ENCODE measurements at regions not wholly inside any gene's neighbourhood (a gene's known extent, or its start where the extent isn't known, plus 50 kb on each side); places are given as distances from the start of the nearest gene placed in this dataset.

DNA sequence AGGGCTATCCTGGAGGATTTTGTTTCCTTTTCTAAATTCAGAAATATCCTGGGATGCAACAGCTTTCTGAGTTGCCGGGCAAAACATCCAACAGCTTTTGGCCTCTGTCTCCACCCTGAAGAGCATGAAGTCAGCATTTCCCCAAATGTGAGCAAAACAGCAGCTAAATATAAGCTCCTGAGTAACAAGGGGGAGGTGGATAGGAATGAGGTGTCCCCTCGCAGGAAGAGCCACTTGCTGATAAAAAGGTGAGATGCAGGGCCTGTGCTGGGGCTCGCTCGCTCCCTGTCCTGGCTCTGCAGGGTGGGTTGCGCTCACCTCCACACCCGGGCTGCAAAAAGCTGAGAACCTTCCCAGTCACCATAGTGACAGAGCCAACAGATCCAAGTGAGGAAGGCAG is 264.3 kb downstream of the ZEB1 start:
- DNase-seq (ENCODE audit: low spot score): no peak

DNA sequence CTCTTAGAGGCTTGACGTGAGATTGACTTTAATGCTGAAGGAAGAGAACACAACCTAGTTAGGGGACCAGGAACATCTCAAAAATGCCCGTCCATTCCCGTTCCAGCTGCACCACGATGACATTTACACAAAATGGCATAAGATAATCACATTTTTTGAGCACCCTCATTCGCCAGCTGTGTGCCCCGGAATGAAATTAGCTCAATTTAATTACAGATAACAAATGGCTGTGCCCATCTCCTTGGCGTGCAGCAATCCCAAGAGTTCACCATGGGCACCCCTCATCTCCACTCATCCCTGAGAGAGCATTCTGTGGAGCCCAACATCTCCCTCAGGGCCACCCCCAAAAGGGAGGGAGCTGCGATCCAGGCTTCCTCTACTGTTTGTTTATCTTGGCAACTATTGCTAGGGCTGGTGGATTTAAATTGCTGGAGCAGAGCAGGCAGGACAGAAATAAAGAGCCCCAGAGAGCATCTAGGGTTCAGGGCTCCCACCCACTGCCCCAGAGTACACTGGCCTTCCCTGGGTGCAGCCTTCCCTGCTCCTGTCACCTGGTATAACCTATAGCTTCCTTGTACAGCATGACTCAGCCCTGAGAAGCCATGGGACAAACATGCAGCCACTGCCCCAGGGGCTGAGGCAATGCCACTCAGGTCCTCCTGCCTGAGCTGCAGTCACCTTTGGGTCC is 263.5 kb downstream of the ZEB1 start:
- peak; percentile 12 for DNase-seq (ENCODE audit: low spot score)

DNA sequence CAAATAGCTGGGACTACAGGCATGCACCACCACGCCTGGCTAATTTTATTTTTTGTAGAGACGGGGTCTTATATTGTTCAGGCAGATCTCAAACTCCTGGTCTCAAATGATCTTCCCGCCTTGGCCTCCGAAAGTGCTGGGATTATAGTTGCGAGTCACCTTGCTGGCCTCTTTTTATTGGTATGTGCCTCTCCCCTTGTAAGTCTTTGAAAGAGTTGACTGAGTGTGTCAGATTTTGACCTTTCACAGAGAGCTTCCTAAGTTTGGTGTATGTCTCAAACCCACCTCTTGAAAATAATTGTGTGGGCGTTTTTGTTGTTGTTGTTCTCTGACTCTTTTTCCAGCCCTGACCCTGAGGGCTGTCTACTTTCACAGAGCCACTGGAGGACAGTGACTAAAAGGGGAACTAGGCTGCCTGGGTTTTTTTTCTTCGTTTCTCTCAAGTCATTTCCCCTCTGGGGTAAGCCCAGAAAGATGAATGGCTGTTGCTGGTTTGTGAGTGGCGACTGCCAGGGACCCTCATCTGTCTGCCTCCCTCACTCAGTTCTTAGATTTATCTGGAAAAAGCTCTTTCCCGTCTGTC is 262.8 kb downstream of the ZEB1 start:
- no peak for DNase-seq (ENCODE audit: low spot score)

DNA sequence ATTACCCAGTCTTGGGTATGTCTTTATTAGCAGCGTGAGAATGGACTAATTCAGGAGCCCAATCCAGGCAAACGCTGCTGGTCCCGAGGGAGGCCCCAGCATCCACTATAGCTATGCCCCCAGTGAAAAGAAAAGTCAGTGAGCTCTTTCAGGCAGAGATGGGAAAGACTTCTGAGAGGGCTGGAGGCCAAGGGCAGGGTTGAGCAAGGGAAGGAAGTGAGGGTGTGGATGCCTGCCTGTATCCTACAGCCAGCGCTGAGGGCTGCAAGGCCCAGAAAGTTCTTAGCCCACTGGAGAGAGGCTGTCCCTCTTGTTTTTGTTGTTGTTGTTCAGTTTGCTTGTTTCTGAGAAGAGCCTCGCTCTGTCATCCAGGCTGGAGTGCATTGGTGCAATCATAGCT is 261.6 kb downstream of the ZEB1 start:
- no peak for DNase-seq (ENCODE audit: low spot score)
